Mesothelial cell of epicardium (in vitro differentiated cells): ENCODE measurements at regions not wholly inside any gene's neighbourhood (a gene's known extent, or its start where the extent isn't known, plus 50 kb on each side); places are given as distances from the start of the nearest gene placed in this dataset.

Experiments used
- DNase-seq, 2 experiments: peaks; one replicate each; pipeline ENCODE4 v3.0.0; 2021; ENCODE audit warnings: low spot score in 2 of 2; ENCODE audit not compliant: unreplicated experiment in 2 of 2
- H3K27ac Mint-ChIP-seq: 2 replicates; pipeline ENCODE4 v1.8.0; 2021; ENCODE audit warnings: mixed read lengths
- H3K27me3 Mint-ChIP-seq: 2 replicates; pipeline ENCODE4 v1.8.0; 2021; ENCODE audit warnings: low read depth, mixed read lengths
- H3K36me3 Mint-ChIP-seq: 2 replicates; pipeline ENCODE4 v1.8.0; 2021; ENCODE audit warnings: mixed read lengths
- H3K4me1 Mint-ChIP-seq: 2 replicates; pipeline ENCODE4 v1.8.0; 2021; ENCODE audit warnings: mixed read lengths
- H3K4me3 Mint-ChIP-seq: 2 replicates; pipeline ENCODE4 v1.8.0; 2021; ENCODE audit warnings: mild to moderate bottlenecking, moderate library complexity, mixed read lengths
- H3K9me3 Mint-ChIP-seq: 2 replicates; pipeline ENCODE4 v1.8.0; 2021; ENCODE audit warnings: mixed read lengths
- TF ChIP-seq, protein P1 (sequence below): fragments of 200-600 bp; sonication (generic); IDR thresholded peaks from one replicate; pipeline ENCODE4 v1.5.0; 2021; ENCODE audit warnings: antibody characterized with exemption; ENCODE audit not compliant: unreplicated experiment

GRCh38 chr1:30316056-30316455, 407.3 kb downstream of the MATN1 start:
- Mint-ChIP-seq H3K4me3 (no peak overlapping the region), H3K36me3 (no peaks in the 10 kb centered on the region)
- TF ChIP-seq, protein P1, sequence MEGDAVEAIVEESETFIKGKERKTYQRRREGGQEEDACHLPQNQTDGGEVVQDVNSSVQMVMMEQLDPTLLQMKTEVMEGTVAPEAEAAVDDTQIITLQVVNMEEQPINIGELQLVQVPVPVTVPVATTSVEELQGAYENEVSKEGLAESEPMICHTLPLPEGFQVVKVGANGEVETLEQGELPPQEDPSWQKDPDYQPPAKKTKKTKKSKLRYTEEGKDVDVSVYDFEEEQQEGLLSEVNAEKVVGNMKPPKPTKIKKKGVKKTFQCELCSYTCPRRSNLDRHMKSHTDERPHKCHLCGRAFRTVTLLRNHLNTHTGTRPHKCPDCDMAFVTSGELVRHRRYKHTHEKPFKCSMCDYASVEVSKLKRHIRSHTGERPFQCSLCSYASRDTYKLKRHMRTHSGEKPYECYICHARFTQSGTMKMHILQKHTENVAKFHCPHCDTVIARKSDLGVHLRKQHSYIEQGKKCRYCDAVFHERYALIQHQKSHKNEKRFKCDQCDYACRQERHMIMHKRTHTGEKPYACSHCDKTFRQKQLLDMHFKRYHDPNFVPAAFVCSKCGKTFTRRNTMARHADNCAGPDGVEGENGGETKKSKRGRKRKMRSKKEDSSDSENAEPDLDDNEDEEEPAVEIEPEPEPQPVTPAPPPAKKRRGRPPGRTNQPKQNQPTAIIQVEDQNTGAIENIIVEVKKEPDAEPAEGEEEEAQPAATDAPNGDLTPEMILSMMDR = no peak

DNA sequence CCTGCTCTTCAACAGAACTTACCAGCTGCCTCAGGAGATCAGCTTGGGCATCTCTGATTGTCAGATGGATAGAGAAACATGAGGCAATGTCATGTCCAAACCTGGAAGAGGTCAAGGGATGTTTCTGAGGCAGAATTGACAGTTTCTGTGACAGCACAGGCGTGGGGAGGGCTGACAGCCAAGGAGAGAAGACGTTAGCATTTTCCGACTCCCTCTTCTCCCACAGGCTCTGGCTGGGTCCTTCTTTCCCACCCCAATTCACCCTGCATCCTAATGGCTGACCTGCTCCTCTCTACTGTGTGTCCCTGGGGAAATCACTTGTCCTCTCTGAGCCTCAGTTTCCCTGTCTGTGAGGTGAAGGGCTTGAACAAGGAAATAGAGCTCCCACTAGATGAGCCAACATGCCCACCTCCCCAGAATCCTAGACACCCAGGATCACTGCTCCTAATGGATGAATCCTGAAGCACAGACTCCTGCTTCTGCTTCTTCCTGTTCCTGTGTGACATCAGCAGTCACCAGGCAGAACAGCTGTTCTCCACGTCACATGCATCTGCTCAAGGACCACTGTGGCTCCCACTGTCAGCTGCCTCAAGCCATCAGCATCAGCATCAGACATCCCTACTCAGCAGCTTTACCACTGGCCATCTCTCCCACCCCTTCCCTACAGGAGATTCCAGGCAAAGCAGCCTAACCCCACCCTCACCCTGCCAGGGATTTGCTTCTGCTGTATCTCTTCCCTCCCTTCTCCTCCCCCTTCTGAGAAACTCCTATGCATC, 408.0 kb downstream of the MATN1 start:
- no peaks in the 10 kb centered on the region for H3K9me3 Mint-ChIP-seq
- no peak overlapping the region for H3K27ac Mint-ChIP-seq
- H3K27me3 Mint-ChIP-seq = peaks cover 52% of the 10 kb centered on the region
- TF ChIP-seq, protein P1 = no peak
- no peaks in the 10 kb centered on the region for H3K36me3 Mint-ChIP-seq
- no peaks in the 10 kb centered on the region for H3K4me1 Mint-ChIP-seq
- no peak overlapping the region for H3K4me3 Mint-ChIP-seq
- DNase-seq = no peak

More at GRCh38 chr1:30316056-30316455, 407.3 kb downstream of the MATN1 start:
- Mint-ChIP-seq H3K27me3 (peaks cover 54% of the 10 kb centered on the region), H3K27ac (no peak overlapping the region), H3K9me3 (no peaks in the 10 kb centered on the region), H3K4me1 (no peaks in the 10 kb centered on the region)
- no peak for DNase-seq

DNA sequence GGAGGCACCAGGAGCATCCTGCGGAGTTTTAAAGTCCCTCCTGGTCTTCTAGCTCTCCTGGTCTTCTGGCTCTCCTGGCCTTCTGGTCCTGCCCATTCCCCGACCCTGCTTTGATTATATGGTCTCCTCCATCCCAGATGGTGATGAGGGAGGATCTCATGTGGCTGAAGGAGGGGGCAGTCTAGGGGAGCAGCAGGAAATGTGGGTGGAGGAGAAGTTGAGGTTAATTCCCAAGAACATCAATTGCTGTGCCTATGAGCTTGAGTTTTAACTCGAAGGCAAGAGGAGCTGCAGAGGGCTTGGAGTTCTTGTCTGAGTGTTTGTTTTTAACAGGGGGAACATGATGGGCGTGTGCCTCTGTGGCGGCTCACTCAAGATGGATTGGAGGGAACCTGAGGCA, 408.8 kb downstream of the MATN1 start:
- no peaks in the 10 kb centered on the region for H3K4me1 Mint-ChIP-seq
- TF ChIP-seq, protein P1 = no peak
- no peak for DNase-seq
- no peak overlapping the region for H3K27ac Mint-ChIP-seq
- H3K9me3 Mint-ChIP-seq = no peaks in the 10 kb centered on the region
- H3K27me3 Mint-ChIP-seq = peaks cover 52% of the 10 kb centered on the region
- no peaks in the 10 kb centered on the region for H3K36me3 Mint-ChIP-seq
- no peak overlapping the region for H3K4me3 Mint-ChIP-seq

- no peak for DNase-seq
- peaks cover 55% of the 10 kb centered on the region for H3K27me3 Mint-ChIP-seq
- no peaks in the 10 kb centered on the region for H3K9me3 Mint-ChIP-seq
- H3K27ac Mint-ChIP-seq = no peak overlapping the region
- no peaks in the 10 kb centered on the region for H3K4me1 Mint-ChIP-seq
- H3K4me3 Mint-ChIP-seq = no peak overlapping the region
- no peaks in the 10 kb centered on the region for H3K36me3 Mint-ChIP-seq
- TF ChIP-seq, protein P1 = no peak
Measured at GRCh38 chr1:30313584-30313983, 409.8 kb downstream of the MATN1 start.

DNA sequence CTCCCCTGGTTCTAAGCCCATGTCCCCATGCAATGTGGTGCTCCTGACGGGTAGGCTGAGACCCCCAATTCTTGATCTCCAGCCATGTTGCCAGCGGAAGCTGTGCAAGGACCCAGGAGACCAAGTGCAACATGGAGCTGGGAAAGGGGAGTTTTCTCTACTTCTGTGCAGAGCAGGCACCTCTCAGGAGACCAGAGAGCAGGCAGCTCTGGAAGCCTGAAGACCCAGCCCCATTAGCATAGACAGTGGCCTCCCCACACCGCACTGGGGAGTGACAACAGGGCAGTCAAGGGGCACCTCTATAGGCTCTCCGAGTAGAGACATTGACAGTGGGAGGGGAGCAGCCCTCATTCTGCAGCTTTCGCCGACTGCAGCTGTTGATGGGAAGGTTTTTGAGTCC, 410.2 kb downstream of the MATN1 start:
- H3K36me3 Mint-ChIP-seq = no peaks in the 10 kb centered on the region
- DNase-seq = peak in 1 of 2 experiments; percentile 24
- no peak overlapping the region for H3K27ac Mint-ChIP-seq
- H3K4me3 Mint-ChIP-seq = no peak overlapping the region
- no peaks in the 10 kb centered on the region for H3K9me3 Mint-ChIP-seq
- no peaks in the 10 kb centered on the region for H3K4me1 Mint-ChIP-seq
- TF ChIP-seq, protein P1 = no peak
- H3K27me3 Mint-ChIP-seq = peaks cover 55% of the 10 kb centered on the region
